Coronary artery (tissue), 2 donors: ENCODE measurements at regions not wholly inside any gene's neighbourhood (a gene's known extent, or its start where the extent isn't known, plus 50 kb on each side); places are given as distances from the start of the nearest gene placed in this dataset.
"Not testable (repeated sequence)": the region's sequence is repeated elsewhere in the genome, so short reads cannot be mapped to it uniquely, and the experiment has no call there.

ENCODE experiments used
- DNase-seq: peaks from one replicate; pipeline ENCODE4 v3.0.0-alpha.2; 2017; ENCODE audit warnings: low spot score
- H3K27ac ChIP-seq, 2 donors: fragments of 200-600 bp; sonication (generic); one replicate each; pipeline ENCODE4 v1.5.1; 2016 to 2019
- H3K4me3 ChIP-seq: fragments of 200-600 bp; sonication (generic); 2 replicates; pipeline ENCODE4 v1.5.1; 2016; ENCODE audit warnings: mild to moderate bottlenecking, moderate library complexity
- CTCF ChIP-seq: fragments of 200-600 bp; sonication (generic); IDR thresholded peaks from one replicate; pipeline ENCODE4 v1.5.1; 2019; ENCODE audit warnings: antibody characterized with exemption

- no peak for TF ChIP-seq CTCF
- Histone ChIP-seq H3K27ac (no peak overlapping the region), H3K4me3 (no peak overlapping the region)
- peak; percentile 22 for DNase-seq
Measured at GRCh38 chr2:239646184-239646583, 245.4 kb upstream of the HDAC4 start.

- not testable (repeated sequence) for H3K4me3 ChIP-seq, DNase-seq, H3K27ac ChIP-seq
Measured at GRCh38 chr2:239644594-239644993, 243.8 kb upstream of the HDAC4 start.

- no peak for TF ChIP-seq CTCF
- H3K27ac ChIP-seq: no peak overlapping the region
- peak; percentile 47 for DNase-seq
- no peak overlapping the region for H3K4me3 ChIP-seq
Measured at GRCh38 chr2:239644011-239644410, 243.2 kb upstream of the HDAC4 start.

GRCh38 chr2:239642406-239643004, 241.7 kb upstream of the HDAC4 start:
- no peak for TF ChIP-seq CTCF
- H3K27ac ChIP-seq: no peak overlapping the region
- no peak overlapping the region for H3K4me3 ChIP-seq
- peak; percentile 21 for DNase-seq

GRCh38 chr2:239641904-239642303, 241.1 kb upstream of the HDAC4 start:
- H3K4me3 ChIP-seq, H3K27ac ChIP-seq, DNase-seq: not testable (repeated sequence)

GRCh38 chr2:239640676-239641578, 240.1 kb upstream of the HDAC4 start:
- no peak for TF ChIP-seq CTCF
- Histone ChIP-seq H3K4me3 (no peak overlapping the region), H3K27ac (no peak overlapping the region)
- DNase-seq: no peak

GRCh38 chr2:239640210-239640609, 239.4 kb upstream of the HDAC4 start:
- no peak for DNase-seq
- TF ChIP-seq CTCF: no peak
- Histone ChIP-seq H3K4me3 (no peak overlapping the region), H3K27ac (no peak overlapping the region)
